GM13977 (cell line): ENCODE measurements at regions not wholly inside any gene's neighbourhood (a gene's known extent, or its start where the extent isn't known, plus 50 kb on each side); places are given as distances from the start of the nearest gene placed in this dataset.

Experiments
- DNase-seq: peaks from one replicate; pipeline ENCODE4 v3.0.0; 2012; ENCODE audit warnings: low spot score
- in situ Hi-C: fragments of 300-500 bp; cut with MboI; formaldehyde crosslinking; loops from one replicate; pipeline ENCODE4 v1.12.0; 2022; ENCODE audit warnings: low sequenced_read_pairs, low pct_unique_long_range_greater_than_20kb, mixed read lengths, inconsistent platforms; ENCODE audit not compliant: unreplicated experiment
- TF ChIP-seq, protein P1 (sequence below): IDR thresholded peaks from 2 replicates; pipeline ENCODE4 v1.5.1; 2012; ENCODE audit warnings: mild to moderate bottlenecking, control low read depth; ENCODE audit not compliant: insufficient read depth; ENCODE audit errors: extremely low read depth, missing control alignments

GRCh38 chr2:217220228-217221013, 360.6 kb upstream of the TNP1 start:
- TF ChIP-seq, protein P1, sequence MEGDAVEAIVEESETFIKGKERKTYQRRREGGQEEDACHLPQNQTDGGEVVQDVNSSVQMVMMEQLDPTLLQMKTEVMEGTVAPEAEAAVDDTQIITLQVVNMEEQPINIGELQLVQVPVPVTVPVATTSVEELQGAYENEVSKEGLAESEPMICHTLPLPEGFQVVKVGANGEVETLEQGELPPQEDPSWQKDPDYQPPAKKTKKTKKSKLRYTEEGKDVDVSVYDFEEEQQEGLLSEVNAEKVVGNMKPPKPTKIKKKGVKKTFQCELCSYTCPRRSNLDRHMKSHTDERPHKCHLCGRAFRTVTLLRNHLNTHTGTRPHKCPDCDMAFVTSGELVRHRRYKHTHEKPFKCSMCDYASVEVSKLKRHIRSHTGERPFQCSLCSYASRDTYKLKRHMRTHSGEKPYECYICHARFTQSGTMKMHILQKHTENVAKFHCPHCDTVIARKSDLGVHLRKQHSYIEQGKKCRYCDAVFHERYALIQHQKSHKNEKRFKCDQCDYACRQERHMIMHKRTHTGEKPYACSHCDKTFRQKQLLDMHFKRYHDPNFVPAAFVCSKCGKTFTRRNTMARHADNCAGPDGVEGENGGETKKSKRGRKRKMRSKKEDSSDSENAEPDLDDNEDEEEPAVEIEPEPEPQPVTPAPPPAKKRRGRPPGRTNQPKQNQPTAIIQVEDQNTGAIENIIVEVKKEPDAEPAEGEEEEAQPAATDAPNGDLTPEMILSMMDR: no peak
- in situ Hi-C loops: no loop called here

DNA sequence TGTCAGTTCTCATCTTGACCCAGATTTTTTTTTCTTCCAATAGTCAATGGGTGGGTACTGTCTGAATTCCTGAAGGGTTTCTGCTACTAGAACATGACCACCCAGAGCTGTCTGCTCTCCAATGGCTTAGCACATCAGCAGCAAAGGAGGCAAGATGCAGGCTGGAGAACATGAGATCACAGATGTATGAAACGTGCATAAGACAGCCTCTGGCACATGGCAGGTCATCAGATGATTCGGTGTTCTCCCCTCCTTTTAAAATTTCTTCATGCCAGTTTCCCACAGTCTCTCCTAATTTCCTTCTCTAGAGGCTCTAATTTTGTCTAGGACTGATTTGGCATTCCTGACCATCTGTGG, 359.3 kb upstream of the TNP1 start:
- DNase-seq: no peak
- in situ Hi-C loops: no loop called here
- TF ChIP-seq, protein P1: no peak

More at GRCh38 chr2:217220228-217221013, 360.6 kb upstream of the TNP1 start:
- DNase-seq: no peak

DNA sequence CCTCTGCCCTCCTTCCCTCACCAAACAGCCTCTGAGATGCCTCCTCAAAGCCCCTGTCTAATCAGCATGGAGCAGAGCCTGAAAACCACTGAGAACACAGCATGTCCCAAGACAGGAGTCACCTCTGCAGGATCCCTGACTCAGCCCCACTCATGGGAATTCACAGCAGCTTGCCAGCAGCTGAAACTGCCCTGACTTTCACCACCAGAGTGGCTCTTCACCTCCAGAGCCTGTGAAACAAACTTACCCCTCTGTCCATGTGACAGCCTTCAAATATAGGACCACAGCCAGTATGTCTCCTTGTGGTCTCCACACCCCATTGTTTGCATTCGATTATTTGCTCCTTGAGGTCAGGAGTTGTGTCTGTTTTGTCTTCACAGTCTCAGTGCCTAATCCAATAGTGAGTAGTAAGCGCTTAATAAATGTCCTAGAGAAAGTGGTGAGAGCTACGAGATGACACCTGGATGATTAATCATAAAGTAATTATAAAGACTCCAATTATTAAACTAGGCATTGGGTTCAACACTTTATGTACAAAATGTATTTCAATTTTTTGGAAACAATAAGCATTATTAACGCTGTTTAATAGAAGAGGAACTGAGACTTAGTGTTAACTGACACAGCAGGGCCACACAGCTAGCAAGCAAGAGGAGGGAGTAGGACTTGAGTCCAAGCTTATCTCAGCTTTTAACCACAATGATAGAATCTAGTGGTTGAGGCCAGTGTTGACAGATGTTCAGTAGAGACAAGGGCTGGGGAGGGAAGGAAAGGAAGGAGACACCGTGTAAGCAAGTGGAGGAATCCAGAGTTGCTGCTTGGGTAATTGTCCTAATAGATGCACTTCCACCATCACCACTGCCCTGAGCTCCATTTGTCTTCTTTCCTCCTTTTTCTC, 358.7 kb upstream of the TNP1 start:
- DNase-seq: peak; percentile 28
- in situ Hi-C loops: no loop called here
- TF ChIP-seq, protein P1: no peak

GRCh38 chr2:217216982-217217381, 357.1 kb upstream of the TNP1 start:
- DNase-seq: no peak
- TF ChIP-seq, protein P1: no peak
- in situ Hi-C loops: no loop called here

DNA sequence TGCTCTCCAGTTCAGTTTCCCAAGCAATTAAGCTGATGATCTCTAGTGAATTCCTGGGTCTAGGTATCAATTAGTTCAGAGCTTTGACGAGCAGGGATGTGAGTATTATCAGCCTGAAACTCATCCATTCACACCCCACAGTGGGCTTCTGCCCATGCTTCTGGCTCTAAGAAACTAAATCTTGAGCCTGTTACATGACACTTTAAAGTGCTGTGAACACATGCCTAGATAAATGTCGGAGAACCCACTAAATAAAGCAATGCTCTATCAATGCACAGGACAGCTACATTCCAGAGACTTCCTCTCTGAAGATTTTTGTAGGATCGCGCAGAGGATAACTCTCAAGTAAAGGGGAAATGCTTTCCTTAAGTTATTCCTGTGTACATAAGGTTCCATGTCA, 356.5 kb upstream of the TNP1 start:
- in situ Hi-C loops: no loop called here
- no peak for DNase-seq
- TF ChIP-seq, protein P1: no peak

DNA sequence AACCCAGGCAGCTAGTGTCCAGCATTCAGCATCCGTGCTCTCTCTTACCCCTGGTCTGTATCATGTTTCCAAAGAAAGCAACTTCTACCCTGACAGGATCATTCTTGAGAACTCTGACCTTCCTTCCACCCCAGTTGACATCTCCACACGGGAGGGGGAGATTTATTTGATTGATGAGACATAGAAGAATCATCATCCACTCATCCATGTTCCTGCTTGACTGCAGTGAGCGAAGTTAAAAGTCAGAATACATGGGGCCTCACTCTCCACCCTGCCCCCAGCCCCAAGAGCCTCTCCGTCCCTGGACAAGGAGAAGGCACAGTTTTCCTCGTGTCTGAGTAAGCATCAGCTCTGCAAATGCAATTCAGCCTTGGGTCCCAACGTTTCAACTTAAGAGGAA, 356.0 kb upstream of the TNP1 start:
- in situ Hi-C loops: no loop called here
- TF ChIP-seq, protein P1: no peak
- no peak for DNase-seq
